DND-41 (cell line): ENCODE measurements at regions not wholly inside any gene's neighbourhood (a gene's known extent, or its start where the extent isn't known, plus 50 kb on each side); places are given as distances from the start of the nearest gene placed in this dataset.

Source experiments
- CTCF ChIP-seq: IDR thresholded peaks from 2 replicates; pipeline ENCODE4 v1.5.1; 2012; ENCODE audit warnings: borderline replicate concordance, low read length, moderate library complexity, mild to moderate bottlenecking; ENCODE audit not compliant: poor library complexity, severe bottlenecking; ENCODE audit errors: extremely low read depth
- EZH2 ChIP-seq: IDR thresholded peaks from 3 replicates; pipeline ENCODE4 v1.6.1; 2012; ENCODE audit warnings: borderline replicate concordance, low read depth, mild to moderate bottlenecking, moderate library complexity, low read length, inconsistent platforms; ENCODE audit not compliant: severe bottlenecking

- TF ChIP-seq CTCF (no peak), EZH2 (no peak)
These were observed 127.7 kb upstream of the FZD8 start for GRCh38 chr10:35769795-35770194.
